ENCODE measurements at regions not wholly inside any gene's neighbourhood (a gene's known extent, or its start where the extent isn't known, plus 50 kb on each side); places are given as distances from the start of the nearest gene placed in this dataset.

- no peaks in the 10 kb centered on the region for H3K9me3 ChIP-seq
- TF ChIP-seq CTCF (IDR thresholded peaks at IDR 0.05; ENCODE audit: insufficient read depth in 1 of 2, low read depth in 1 of 2, low read length in 1 of 2, severe bottlenecking in 1 of 2, unreplicated experiment in 1 of 2), result no peak
- ChIA-PET POLR2A (no interaction called here), CTCF (no interaction called here)
- H3K4me1 ChIP-seq, result no peaks in the 10 kb centered on the region
- H3K4me3 ChIP-seq (ENCODE audit: low read depth, low read length), result no peak overlapping the region
- H3K9me3 Mint-ChIP-seq (ENCODE audit: unreplicated experiment), result no peaks in the 10 kb centered on the region
- H3K27ac Mint-ChIP-seq (ENCODE audit: unreplicated experiment), result no peak overlapping the region
- intact Hi-C loops (cut with micrococcal nuclease; ENCODE audit: unreplicated experiment), result no loop called here
- no peaks in the 10 kb centered on the region for H3K4me1 Mint-ChIP-seq (ENCODE audit: low read depth, unreplicated experiment)
- H3K27me3 Mint-ChIP-seq (ENCODE audit: insufficient read depth, unreplicated experiment), result no peaks in the 10 kb centered on the region
- DNase-seq, result no peak
- no TSS peak for BruUV-seq (replicated peaks)
- H3K4me3 Mint-ChIP-seq (ENCODE audit: unreplicated experiment), result no peak overlapping the region
- no peaks in the 10 kb centered on the region for H3K27me3 ChIP-seq (replicated peaks; ENCODE audit: control insufficient read depth, insufficient read depth, low read length)
- H3K36me3 ChIP-seq (ENCODE audit: control insufficient read depth, insufficient read depth, low read length), result no peaks in the 10 kb centered on the region
- no peaks in the 10 kb centered on the region for H3K36me3 Mint-ChIP-seq (ENCODE audit: insufficient read depth, unreplicated experiment)
Observed at GRCh38 chr15:36389107-36389506, 190.3 kb upstream of the CDIN1 start.

- H3K4me1 Mint-ChIP-seq (ENCODE audit: low read depth, unreplicated experiment), result no peaks in the 10 kb centered on the region
- Histone ChIP-seq H3K9me3 (no peaks in the 10 kb centered on the region), H3K4me3 (ENCODE audit: low read depth, low read length) (no peak overlapping the region), H3K36me3 (ENCODE audit: control insufficient read depth, insufficient read depth, low read length) (no peaks in the 10 kb centered on the region), H3K27me3 (replicated peaks; ENCODE audit: control insufficient read depth, insufficient read depth, low read length) (no peaks in the 10 kb centered on the region), H3K4me1 (no peaks in the 10 kb centered on the region)
- H3K36me3 Mint-ChIP-seq (ENCODE audit: insufficient read depth, unreplicated experiment), result no peaks in the 10 kb centered on the region
- POLR2A ChIA-PET, result no interaction called here
- H3K27me3 Mint-ChIP-seq (ENCODE audit: insufficient read depth, unreplicated experiment), result no peaks in the 10 kb centered on the region
- H3K27ac Mint-ChIP-seq (ENCODE audit: unreplicated experiment), result no peak overlapping the region
- intact Hi-C loops (cut with micrococcal nuclease; ENCODE audit: unreplicated experiment), result no loop called here
- BruUV-seq (replicated peaks), result no TSS peak
- CTCF ChIA-PET, result no interaction called here
- H3K9me3 Mint-ChIP-seq (ENCODE audit: unreplicated experiment), result no peaks in the 10 kb centered on the region
- no peak for TF ChIP-seq CTCF (IDR thresholded peaks at IDR 0.05; ENCODE audit: insufficient read depth in 1 of 2, low read depth in 1 of 2, low read length in 1 of 2, severe bottlenecking in 1 of 2, unreplicated experiment in 1 of 2)
- DNase-seq, result no peak
- no peak overlapping the region for H3K4me3 Mint-ChIP-seq (ENCODE audit: unreplicated experiment)
Observed at GRCh38 chr15:36390491-36390890, 188.9 kb upstream of the CDIN1 start.

GRCh38 chr15:36392676-36393266, 186.7 kb upstream of the CDIN1 start:
- DNase-seq, result no peak
- Histone ChIP-seq H3K4me1 (no peaks in the 10 kb centered on the region), H3K4me3 (ENCODE audit: low read depth, low read length) (no peak overlapping the region), H3K27me3 (replicated peaks; ENCODE audit: control insufficient read depth, insufficient read depth, low read length) (no peaks in the 10 kb centered on the region), H3K36me3 (ENCODE audit: control insufficient read depth, insufficient read depth, low read length) (no peaks in the 10 kb centered on the region), H3K9me3 (no peaks in the 10 kb centered on the region)
- intact Hi-C loops (cut with micrococcal nuclease; ENCODE audit: unreplicated experiment), result no loop called here
- no peak overlapping the region for H3K4me3 Mint-ChIP-seq (ENCODE audit: unreplicated experiment)
- no peak overlapping the region for H3K27ac Mint-ChIP-seq (ENCODE audit: unreplicated experiment)
- no peaks in the 10 kb centered on the region for H3K36me3 Mint-ChIP-seq (ENCODE audit: insufficient read depth, unreplicated experiment)
- no peak for TF ChIP-seq CTCF (IDR thresholded peaks at IDR 0.05; ENCODE audit: insufficient read depth in 1 of 2, low read depth in 1 of 2, low read length in 1 of 2, severe bottlenecking in 1 of 2, unreplicated experiment in 1 of 2)
- no peaks in the 10 kb centered on the region for H3K4me1 Mint-ChIP-seq (ENCODE audit: low read depth, unreplicated experiment)
- BruUV-seq (replicated peaks), result no TSS peak
- CTCF ChIA-PET, result no interaction called here
- no peaks in the 10 kb centered on the region for H3K27me3 Mint-ChIP-seq (ENCODE audit: insufficient read depth, unreplicated experiment)
- H3K9me3 Mint-ChIP-seq (ENCODE audit: unreplicated experiment), result no peaks in the 10 kb centered on the region
- POLR2A ChIA-PET, result no interaction called here

All from Caco-2 (cell line).